Endothelial cell of umbilical vein (primary cell): ENCODE measurements at regions not wholly inside any gene's neighbourhood (a gene's known extent, or its start where the extent isn't known, plus 50 kb on each side); places are given as distances from the start of the nearest gene placed in this dataset.

Experiments used
- BruUV-seq: library from RNA; stranded (reverse); fragments of 400-500 nt; replicated peaks from 2 replicates; lab custom pipeline; 2021; lab: Mats Ljungman, UMichigan
- CTCF ChIA-PET: fragments of 300-600, 350-600 bp; sonication (Branson Sonifier 250); formaldehyde crosslinking; loops from one replicate; lab custom pipeline; 2021; ENCODE audit warnings: antibody characterized with exemption, inconsistent platforms; lab: Charles Lee
- POLR2A ChIA-PET: fragments of 300-600, 350-600 bp; sonication (Branson Sonifier 250); formaldehyde crosslinking; loops from one replicate; lab custom pipeline; 2021; ENCODE audit warnings: antibody characterized with exemption, inconsistent platforms; lab: Charles Lee
- DNase-seq: peaks from one replicate; pipeline ENCODE4 v3.0.0-alpha.2; 2011; ENCODE audit warnings: low read depth, low spot score
- FAIRE-seq: peaks from 2 replicates; lab custom pipeline; 2011; peaks lifted over from hg19 to GRCh38; lab: Jason Lieb, UNC
- H2AFZ ChIP-seq: 2 replicates; pipeline ENCODE4 v1.6.0; 2012; ENCODE audit warnings: low read depth, low read length, control low read depth, inconsistent platforms
- H3K27ac ChIP-seq: 2 replicates; pipeline ENCODE4 v1.5.1; 2011; ENCODE audit warnings: low read depth, mild to moderate bottlenecking, control low read depth, low read length, moderate library complexity; ENCODE audit not compliant: insufficient read depth
- H3K27me3 ChIP-seq, 2 experiments: 2 replicates each; pipeline versions ENCODE4 v1.6.0 to v1.6.1; 2011; ENCODE audit warnings: low read length in 2 of 2, mixed read lengths in 1 of 2; ENCODE audit not compliant: control insufficient read depth in 2 of 2, insufficient read depth in 2 of 2
- H3K36me3 ChIP-seq, 2 experiments: 2 replicates in 1 of 2; 3 replicates in 1 of 2; pipeline ENCODE4 v1.5.1; 2011; ENCODE audit warnings: low read length in 2 of 2, mild to moderate bottlenecking in 1 of 2, moderate library complexity in 1 of 2; ENCODE audit not compliant: control insufficient read depth in 2 of 2, insufficient read depth in 2 of 2; ENCODE audit errors: extremely low read depth in 1 of 2
- H3K4me1 ChIP-seq: 3 replicates; pipeline ENCODE4 v1.5.1; 2011; ENCODE audit warnings: mild to moderate bottlenecking, low read length; ENCODE audit not compliant: control insufficient read depth, insufficient read depth; ENCODE audit errors: extremely low read depth
- H3K4me2 ChIP-seq: 2 replicates; pipeline ENCODE4 v1.6.1; 2011; ENCODE audit warnings: low read length, control low read depth, mixed read lengths; ENCODE audit not compliant: insufficient read depth
- H3K4me3 ChIP-seq, 3 experiments: fragments of 200-600 bp in 1 of 3; sonication (generic), shearing (Covaris generic) in 1 of 3; replicated peaks in 1 of 3; 2 replicates each; pipeline ENCODE4 v1.5.1; 2011 to 2016; ENCODE audit warnings: control low read depth in 3 of 3, low read length in 3 of 3, mild to moderate bottlenecking in 2 of 3, inconsistent platforms in 1 of 3, low read depth in 1 of 3, moderate library complexity in 1 of 3; ENCODE audit not compliant: insufficient read depth in 1 of 3
- H3K79me2 ChIP-seq: 2 replicates; pipeline ENCODE4 v1.6.0; 2012; ENCODE audit warnings: low read length, inconsistent platforms; ENCODE audit not compliant: control insufficient read depth, insufficient read depth
- H3K9ac ChIP-seq: replicated peaks from 2 replicates; pipeline ENCODE3; 2011; ENCODE audit warnings: low read length, control low read depth; ENCODE audit not compliant: insufficient read depth; ENCODE audit errors: extremely low read depth
- H3K9me1 ChIP-seq: replicated peaks from 3 replicates; pipeline ENCODE4 v1.6.0; 2011; ENCODE audit warnings: mild to moderate bottlenecking, low read length; ENCODE audit not compliant: control insufficient read depth, insufficient read depth; ENCODE audit errors: extremely low read depth
- H3K9me3 ChIP-seq: replicated peaks from 2 replicates; pipeline ENCODE4 v1.5.1; 2012; ENCODE audit warnings: low read length, inconsistent platforms; ENCODE audit not compliant: control insufficient read depth, insufficient read depth
- H4K20me1 ChIP-seq: replicated peaks from 2 replicates; pipeline ENCODE3; 2011; ENCODE audit warnings: mild to moderate bottlenecking, low read length; ENCODE audit not compliant: control insufficient read depth, insufficient read depth; ENCODE audit errors: extremely low read depth
- CTCF ChIP-seq, 2 donors: IDR thresholded peaks; 1 replicate in 1 of 2; 2 replicates in 1 of 2; pipeline ENCODE4 v1.5.1; 2011; ENCODE audit warnings: low read length in 2 of 2, mild to moderate bottlenecking in 2 of 2, moderate library complexity in 2 of 2, control low read depth in 1 of 2, inconsistent platforms in 1 of 2, low read depth in 1 of 2; ENCODE audit not compliant: insufficient read depth in 1 of 2; ENCODE audit errors: extremely low read depth in 1 of 2
- EZH2 ChIP-seq: IDR thresholded peaks from 2 replicates; pipeline ENCODE4 v1.6.1; 2012; ENCODE audit warnings: borderline replicate concordance, low read depth, mild to moderate bottlenecking, moderate library complexity, low read length, inconsistent platforms; ENCODE audit not compliant: severe bottlenecking
- FOS ChIP-seq: IDR thresholded peaks from 2 replicates; pipeline ENCODE4 v1.6.1; 2011; ENCODE audit warnings: mild to moderate bottlenecking, low read length, moderate library complexity, borderline replicate concordance; ENCODE audit not compliant: insufficient read depth
- GATA2 ChIP-seq: IDR thresholded peaks from 2 replicates; pipeline ENCODE4 v1.7.0; 2011; ENCODE audit warnings: low read depth, mild to moderate bottlenecking, moderate library complexity, mixed read lengths, low read length; ENCODE audit not compliant: insufficient read length, insufficient read depth
- JUN ChIP-seq: IDR thresholded peaks from 2 replicates; pipeline ENCODE4 v1.6.1; 2011; ENCODE audit warnings: borderline replicate concordance, low read depth; ENCODE audit not compliant: insufficient read length, insufficient read depth
- MAX ChIP-seq: IDR thresholded peaks from 2 replicates; pipeline ENCODE4 v1.6.1; 2011; ENCODE audit not compliant: insufficient read depth, insufficient read length
- MYC ChIP-seq: IDR thresholded peaks from one replicate; pipeline ENCODE4 v1.6.1; 2011; ENCODE audit warnings: mild to moderate bottlenecking, low read depth, low read length
- POLR2A ChIP-seq: IDR thresholded peaks from 2 replicates; pipeline ENCODE4 v1.6.1; 2012; ENCODE audit warnings: low read depth, mild to moderate bottlenecking, control low read depth, low read length
- POLR2AphosphoS5 ChIP-seq: IDR thresholded peaks from 2 replicates; pipeline ENCODE4 v1.6.1; 2012; ENCODE audit warnings: low read depth, mild to moderate bottlenecking, control low read depth, low read length, moderate library complexity; ENCODE audit not compliant: insufficient read depth
- dilution Hi-C: fragments of 300-500 bp; cut with MboI; formaldehyde crosslinking; loops from one replicate; pipeline ENCODE4 v1.15.0; 2019; ENCODE audit warnings: low sequenced_read_pairs; ENCODE audit not compliant: extremely low pct_ligation_motif_present
- intact Hi-C: fragments of 100-400 bp; cut with micrococcal nuclease; formaldehyde crosslinking; loops from one replicate; pipeline ENCODE4 v1.10.0; 2022

GRCh38 chr2:2448178-2448577 is 117.1 kb upstream of the MYT1L start:
- H4K20me1 ChIP-seq, result no peaks in the 10 kb centered on the region
- no TSS peak for BruUV-seq
- FAIRE-seq (no peak), DNase-seq (no peak)
- H3K36me3 ChIP-seq, result no peaks in the 10 kb centered on the region
- no peaks in the 10 kb centered on the region for H3K27me3 ChIP-seq
- no peak overlapping the region for H3K4me3 ChIP-seq
- TF ChIP-seq JUN, result no peak
- TF ChIP-seq POLR2AphosphoS5, result no peak
- no peak for TF ChIP-seq EZH2
- TF ChIP-seq FOS, result no peak
- TF ChIP-seq MYC, result no peak
- TF ChIP-seq POLR2A, result no peak
- no peak for TF ChIP-seq MAX
- TF ChIP-seq GATA2, result no peak
- no peak for TF ChIP-seq CTCF (IDR thresholded peaks at IDR 0.05; ENCODE audit: extremely low read depth in 1 of 2, insufficient read depth in 1 of 2, low read depth in 1 of 2, low read length in 2 of 2)
- no peaks in the 10 kb centered on the region for H3K9me1 ChIP-seq
- POLR2A ChIA-PET, result no interaction called here
- H3K27ac ChIP-seq, result no peak overlapping the region
- intact Hi-C loops (no loop called here), dilution Hi-C loops (no loop called here)
- H3K9ac ChIP-seq, result no peak overlapping the region
- no peaks in the 10 kb centered on the region for H3K4me1 ChIP-seq
- no peak overlapping the region for H3K4me2 ChIP-seq
- peaks cover 3% of the 10 kb centered on the region for H3K9me3 ChIP-seq
- CTCF ChIA-PET, result no interaction called here
- H2AFZ ChIP-seq, result no peak overlapping the region
- H3K79me2 ChIP-seq, result no peaks in the 10 kb centered on the region
